ENCODE measurements at regions not wholly inside any gene's neighbourhood (a gene's known extent, or its start where the extent isn't known, plus 50 kb on each side); places are given as distances from the start of the nearest gene placed in this dataset.
"Not testable (repeated sequence)": the region's sequence is repeated elsewhere in the genome, so short reads cannot be mapped to it uniquely, and the experiment has no call there.

GRCh38 chr3:32632533-32633265, 52.3 kb upstream of the CNOT10 start:
- TF ChIP-seq CTCF (conservative IDR thresholded peaks at IDR 0.05; ENCODE audit: control insufficient read depth, insufficient read depth, low read depth, low read length): no peak
- no peak overlapping the region for H3K4me3 ChIP-seq (ENCODE audit: control insufficient read depth, low read depth, low read length)
- peak; percentile 38 for DNase-seq (ENCODE audit: low read depth)

GRCh38 chr3:32630266-32630665, 54.7 kb upstream of the CNOT10 start:
- no peak for TF ChIP-seq CTCF (conservative IDR thresholded peaks at IDR 0.05; ENCODE audit: control insufficient read depth, insufficient read depth, low read depth, low read length)
- DNase-seq (ENCODE audit: low read depth): peak; percentile 87
- H3K4me3 ChIP-seq (ENCODE audit: control insufficient read depth, low read depth, low read length): no peak overlapping the region

- DNase-seq (ENCODE audit: low read depth): no peak
- no peak for TF ChIP-seq CTCF (conservative IDR thresholded peaks at IDR 0.05; ENCODE audit: control insufficient read depth, insufficient read depth, low read depth, low read length)
- no peak overlapping the region for H3K4me3 ChIP-seq (ENCODE audit: control insufficient read depth, low read depth, low read length)
Measured at GRCh38 chr3:32626631-32627030, 56.0 kb upstream of the DYNC1LI1 start.

GRCh38 chr3:32625543-32626176, 55.0 kb upstream of the DYNC1LI1 start:
- DNase-seq (ENCODE audit: low read depth); H3K4me3 ChIP-seq (ENCODE audit: control insufficient read depth, low read depth, low read length): not testable (repeated sequence)

- H3K4me3 ChIP-seq (ENCODE audit: control insufficient read depth, low read depth, low read length): no peak overlapping the region
- DNase-seq (ENCODE audit: low read depth): no peak
- no peak for TF ChIP-seq CTCF (conservative IDR thresholded peaks at IDR 0.05; ENCODE audit: control insufficient read depth, insufficient read depth, low read depth, low read length)
Measured at GRCh38 chr3:32623532-32623931, 52.9 kb upstream of the DYNC1LI1 start.

GRCh38 chr3:32621466-32621865, 50.8 kb upstream of the DYNC1LI1 start:
- no peak for TF ChIP-seq CTCF (conservative IDR thresholded peaks at IDR 0.05; ENCODE audit: control insufficient read depth, insufficient read depth, low read depth, low read length)
- DNase-seq (ENCODE audit: low read depth): no peak

GRCh38 chr3:32620611-32621310, 50.1 kb upstream of the DYNC1LI1 start:
- H3K4me3 ChIP-seq (ENCODE audit: control insufficient read depth, low read depth, low read length): no peak overlapping the region
- DNase-seq (ENCODE audit: low read depth): no peak
- no peak for TF ChIP-seq CTCF (conservative IDR thresholded peaks at IDR 0.05; ENCODE audit: control insufficient read depth, insufficient read depth, low read depth, low read length)

More at GRCh38 chr3:32621466-32621865, 50.8 kb upstream of the DYNC1LI1 start:
- H3K4me3 ChIP-seq (ENCODE audit: control insufficient read depth, low read depth, low read length): no peak overlapping the region

All from fibroblast of mammary gland (primary cell).